NCI-H2107 treated with DMSO at 0.1 percent for 48 hours (cell line): ENCODE measurements at regions not wholly inside any gene's neighbourhood (a gene's known extent, or its start where the extent isn't known, plus 50 kb on each side); places are given as distances from the start of the nearest gene placed in this dataset.

Source experiments
- DNase-seq: peaks from one replicate; lab custom pipeline; 2025; ENCODE audit not compliant: unreplicated experiment; lab: John Stamatoyannopoulos, UW

- no peak for DNase-seq
Measured at GRCh38 chr15:46300716-46301115, 665.9 kb downstream of the SQOR start.

GRCh38 chr15:46301291-46301690, 666.5 kb downstream of the SQOR start:
- no peak for DNase-seq

- DNase-seq = no peak
Measured at GRCh38 chr15:46301826-46302225, 667.0 kb downstream of the SQOR start.

- DNase-seq = no peak
Measured at GRCh38 chr15:46304321-46304720, 669.5 kb downstream of the SQOR start.

GRCh38 chr15:46307746-46308145, 672.9 kb downstream of the SQOR start:
- no peak for DNase-seq

GRCh38 chr15:46309914-46310313, 675.1 kb downstream of the SQOR start:
- peak; percentile 13 for DNase-seq

- peak; percentile 21 for DNase-seq
Measured at GRCh38 chr15:46312133-46312740, 677.4 kb downstream of the SQOR start.

- DNase-seq = peak; percentile 14
Measured at GRCh38 chr15:46315434-46315833, 680.6 kb downstream of the SQOR start.

GRCh38 chr15:46316024-46316423, 681.2 kb downstream of the SQOR start:
- no peak for DNase-seq

GRCh38 chr15:46317029-46317428, 682.2 kb downstream of the SQOR start:
- no peak for DNase-seq

GRCh38 chr15:46322753-46323152, 687.9 kb downstream of the SQOR start:
- DNase-seq = no peak

GRCh38 chr15:46326173-46326572, 691.3 kb downstream of the SQOR start:
- no peak for DNase-seq

GRCh38 chr15:46328821-46329220, 694.0 kb downstream of the SQOR start:
- no peak for DNase-seq

GRCh38 chr15:46329876-46330275, 695.0 kb downstream of the SQOR start:
- no peak for DNase-seq

- DNase-seq = no peak
Measured at GRCh38 chr15:46331546-46331945, 696.7 kb downstream of the SQOR start.

- peak; percentile 2 for DNase-seq
Measured at GRCh38 chr15:46343196-46343935, 708.5 kb downstream of the SQOR start.

GRCh38 chr15:46344115-46344724, 709.4 kb downstream of the SQOR start:
- DNase-seq = peak; percentile 18

- peak; percentile 63 for DNase-seq
Measured at GRCh38 chr15:46344915-46345314, 710.1 kb downstream of the SQOR start.

- DNase-seq = no peak
Measured at GRCh38 chr15:46354443-46354842, 719.6 kb downstream of the SQOR start.

GRCh38 chr15:46365572-46365971, 730.7 kb downstream of the SQOR start:
- no peak for DNase-seq

- DNase-seq = no peak
Measured at GRCh38 chr15:46366360-46367007, 731.7 kb downstream of the SQOR start.

- DNase-seq = no peak
Measured at GRCh38 chr15:46383978-46384377, 749.1 kb downstream of the SQOR start.
